ENCODE measurements at regions not wholly inside any gene's neighbourhood (a gene's known extent, or its start where the extent isn't known, plus 50 kb on each side); places are given as distances from the start of the nearest gene placed in this dataset.

DNA sequence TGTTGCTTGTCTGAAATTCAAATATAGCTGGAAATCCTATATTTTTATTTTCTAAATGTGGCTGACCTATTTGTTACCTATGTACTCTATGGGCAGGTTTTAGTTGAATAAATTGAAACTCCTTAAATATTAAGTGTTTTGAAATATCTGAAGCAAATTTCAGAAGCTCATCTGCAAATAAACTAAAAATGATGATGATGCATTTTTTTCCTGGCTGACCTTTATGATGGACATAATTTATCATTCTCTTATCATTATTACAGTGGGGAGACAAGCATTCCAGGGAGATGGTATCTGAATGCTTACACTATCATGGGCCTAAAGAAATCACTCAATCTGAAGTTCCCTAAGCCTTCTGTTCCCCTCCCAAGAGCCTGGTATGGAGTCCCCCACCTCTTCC lies 1225.2 kb downstream of the AACS start:
- TF ChIP-seq, protein P1, sequence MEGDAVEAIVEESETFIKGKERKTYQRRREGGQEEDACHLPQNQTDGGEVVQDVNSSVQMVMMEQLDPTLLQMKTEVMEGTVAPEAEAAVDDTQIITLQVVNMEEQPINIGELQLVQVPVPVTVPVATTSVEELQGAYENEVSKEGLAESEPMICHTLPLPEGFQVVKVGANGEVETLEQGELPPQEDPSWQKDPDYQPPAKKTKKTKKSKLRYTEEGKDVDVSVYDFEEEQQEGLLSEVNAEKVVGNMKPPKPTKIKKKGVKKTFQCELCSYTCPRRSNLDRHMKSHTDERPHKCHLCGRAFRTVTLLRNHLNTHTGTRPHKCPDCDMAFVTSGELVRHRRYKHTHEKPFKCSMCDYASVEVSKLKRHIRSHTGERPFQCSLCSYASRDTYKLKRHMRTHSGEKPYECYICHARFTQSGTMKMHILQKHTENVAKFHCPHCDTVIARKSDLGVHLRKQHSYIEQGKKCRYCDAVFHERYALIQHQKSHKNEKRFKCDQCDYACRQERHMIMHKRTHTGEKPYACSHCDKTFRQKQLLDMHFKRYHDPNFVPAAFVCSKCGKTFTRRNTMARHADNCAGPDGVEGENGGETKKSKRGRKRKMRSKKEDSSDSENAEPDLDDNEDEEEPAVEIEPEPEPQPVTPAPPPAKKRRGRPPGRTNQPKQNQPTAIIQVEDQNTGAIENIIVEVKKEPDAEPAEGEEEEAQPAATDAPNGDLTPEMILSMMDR (IDR thresholded peaks at IDR 0.05 in 8 of 11, conservative IDR thresholded peaks at IDR 0.05 in 3 of 11) = no peak
- TF ChIP-seq POLR2A (IDR thresholded peaks at IDR 0.05) (no peak), POLR2AphosphoS5 (IDR thresholded peaks at IDR 0.05) (no peak)
